ENCODE measurements at regions not wholly inside any gene's neighbourhood (a gene's known extent, or its start where the extent isn't known, plus 50 kb on each side); places are given as distances from the start of the nearest gene placed in this dataset.

DNA sequence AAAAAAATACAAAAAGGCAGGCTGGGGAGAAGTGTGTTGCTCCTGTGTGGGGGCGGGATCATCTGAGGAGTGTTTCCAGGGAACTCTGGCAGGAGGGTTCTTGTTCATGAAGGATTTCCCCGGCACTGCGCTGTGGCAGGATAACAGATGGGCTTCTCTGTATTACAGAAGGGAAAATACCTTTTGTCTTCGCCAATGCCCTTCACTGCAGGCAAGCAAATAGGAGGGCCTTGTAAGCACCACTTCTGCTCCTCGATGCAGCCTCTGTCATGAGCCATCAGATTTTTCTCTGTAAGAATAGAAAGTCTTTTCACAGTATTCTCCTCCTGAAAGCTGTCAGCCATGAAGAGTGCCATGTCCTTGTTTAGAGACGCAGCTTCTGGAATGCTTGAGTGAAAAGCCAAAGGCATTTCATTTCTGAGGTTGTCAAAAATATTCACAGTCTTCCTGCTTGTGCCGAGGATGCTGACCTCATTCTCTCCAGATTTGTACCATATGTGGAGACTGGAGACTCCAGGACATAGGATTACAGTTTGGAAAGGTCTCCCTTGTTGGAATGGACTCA is 294.0 kb downstream of the YTHDC2 start:
- no peak overlapping the region for H3K27ac ChIP-seq (ENCODE audit: low read depth, low read length)
- no peaks in the 10 kb centered on the region for H3K4me1 ChIP-seq (ENCODE audit: control insufficient read depth, low read length)
- H3K79me2 ChIP-seq (ENCODE audit: control insufficient read depth, low read length), result no peaks in the 10 kb centered on the region
- H3K4me2 ChIP-seq (ENCODE audit: low read length), result no peak overlapping the region
- no peaks in the 10 kb centered on the region for H3K36me3 ChIP-seq (ENCODE audit: control insufficient read depth, low read length)
- TF ChIP-seq, protein P1, sequence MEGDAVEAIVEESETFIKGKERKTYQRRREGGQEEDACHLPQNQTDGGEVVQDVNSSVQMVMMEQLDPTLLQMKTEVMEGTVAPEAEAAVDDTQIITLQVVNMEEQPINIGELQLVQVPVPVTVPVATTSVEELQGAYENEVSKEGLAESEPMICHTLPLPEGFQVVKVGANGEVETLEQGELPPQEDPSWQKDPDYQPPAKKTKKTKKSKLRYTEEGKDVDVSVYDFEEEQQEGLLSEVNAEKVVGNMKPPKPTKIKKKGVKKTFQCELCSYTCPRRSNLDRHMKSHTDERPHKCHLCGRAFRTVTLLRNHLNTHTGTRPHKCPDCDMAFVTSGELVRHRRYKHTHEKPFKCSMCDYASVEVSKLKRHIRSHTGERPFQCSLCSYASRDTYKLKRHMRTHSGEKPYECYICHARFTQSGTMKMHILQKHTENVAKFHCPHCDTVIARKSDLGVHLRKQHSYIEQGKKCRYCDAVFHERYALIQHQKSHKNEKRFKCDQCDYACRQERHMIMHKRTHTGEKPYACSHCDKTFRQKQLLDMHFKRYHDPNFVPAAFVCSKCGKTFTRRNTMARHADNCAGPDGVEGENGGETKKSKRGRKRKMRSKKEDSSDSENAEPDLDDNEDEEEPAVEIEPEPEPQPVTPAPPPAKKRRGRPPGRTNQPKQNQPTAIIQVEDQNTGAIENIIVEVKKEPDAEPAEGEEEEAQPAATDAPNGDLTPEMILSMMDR (IDR thresholded peaks at IDR 0.05; ENCODE audit: low read depth, low read length, poor library complexity, severe bottlenecking), result no peak
- no peak for TF ChIP-seq EZH2phosphoT487 (IDR thresholded peaks at IDR 0.05; ENCODE audit: borderline replicate concordance, low read length)
- H3K9me3 ChIP-seq (ENCODE audit: control insufficient read depth, insufficient read depth, low read length), result no peaks in the 10 kb centered on the region
- H3K9me2 ChIP-seq (replicated peaks; ENCODE audit: control insufficient read depth, low read length), result no peaks in the 10 kb centered on the region
- H3K4me3 ChIP-seq (ENCODE audit: low read length), result no peak overlapping the region
- no peaks in the 10 kb centered on the region for H4K20me1 ChIP-seq (ENCODE audit: control insufficient read depth, insufficient read depth, low read depth, low read length)
- no peaks in the 10 kb centered on the region for H3K27me3 ChIP-seq (ENCODE audit: control insufficient read depth, low read length)
- no peaks in the 10 kb centered on the region for H3F3A ChIP-seq (ENCODE audit: control insufficient read depth, insufficient read depth)

DNA sequence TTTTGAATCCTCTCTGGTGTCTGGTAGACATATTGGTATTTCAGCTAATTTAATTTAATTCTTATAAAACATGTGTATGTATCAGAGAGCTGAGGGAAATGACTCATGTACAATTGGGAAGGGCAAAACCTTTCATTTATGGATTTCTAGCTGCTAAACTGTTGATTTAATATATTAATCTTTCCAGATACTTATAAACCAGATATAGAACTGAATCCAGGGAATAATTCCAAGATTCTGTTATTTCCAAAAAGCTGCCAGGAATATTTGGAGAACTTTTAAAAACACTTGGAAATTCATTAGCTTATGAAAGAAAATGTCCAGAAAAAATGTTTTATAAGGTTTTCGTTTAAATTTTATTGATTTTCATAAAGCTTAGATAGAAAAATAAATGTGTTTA is 295.5 kb downstream of the YTHDC2 start:
- no peaks in the 10 kb centered on the region for H3K4me1 ChIP-seq (ENCODE audit: control insufficient read depth, low read length)
- H4K20me1 ChIP-seq (ENCODE audit: control insufficient read depth, insufficient read depth, low read depth, low read length), result no peaks in the 10 kb centered on the region
- no peaks in the 10 kb centered on the region for H3F3A ChIP-seq (ENCODE audit: control insufficient read depth, insufficient read depth)
- H3K36me3 ChIP-seq (ENCODE audit: control insufficient read depth, low read length), result no peaks in the 10 kb centered on the region
- no peaks in the 10 kb centered on the region for H3K9me3 ChIP-seq (ENCODE audit: control insufficient read depth, insufficient read depth, low read length)
- H3K4me3 ChIP-seq (ENCODE audit: low read length), result no peak overlapping the region
- TF ChIP-seq, protein P1 (IDR thresholded peaks at IDR 0.05; ENCODE audit: low read depth, low read length, poor library complexity, severe bottlenecking), result no peak
- no peak for TF ChIP-seq EZH2phosphoT487 (IDR thresholded peaks at IDR 0.05; ENCODE audit: borderline replicate concordance, low read length)
- H3K4me2 ChIP-seq (ENCODE audit: low read length), result no peak overlapping the region
- H3K9me2 ChIP-seq (replicated peaks; ENCODE audit: control insufficient read depth, low read length), result no peaks in the 10 kb centered on the region
- no peak overlapping the region for H3K27ac ChIP-seq (ENCODE audit: low read depth, low read length)
- H3K27me3 ChIP-seq (ENCODE audit: control insufficient read depth, low read length), result no peaks in the 10 kb centered on the region
- H3K79me2 ChIP-seq (ENCODE audit: control insufficient read depth, low read length), result no peaks in the 10 kb centered on the region

DNA sequence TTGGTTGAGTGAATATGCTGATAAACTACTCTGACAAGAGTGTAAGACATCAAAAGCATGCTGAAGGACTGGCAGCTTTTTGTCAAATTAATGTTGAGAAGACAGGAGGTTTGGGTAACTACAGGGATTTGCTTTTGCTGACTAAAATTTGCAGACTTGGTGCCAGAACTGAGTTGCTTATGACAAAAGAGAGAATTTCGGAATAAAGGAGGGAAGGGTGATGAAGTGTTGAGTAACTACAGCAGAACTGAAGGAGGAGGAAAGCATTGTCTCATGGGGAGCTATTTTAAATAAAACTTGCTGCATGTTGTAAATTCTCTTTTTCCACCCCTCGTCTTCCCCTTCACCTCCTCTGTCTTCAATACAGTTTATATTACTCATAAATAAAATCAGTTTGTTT is 296.1 kb downstream of the YTHDC2 start:
- no peaks in the 10 kb centered on the region for H3K9me2 ChIP-seq (replicated peaks; ENCODE audit: control insufficient read depth, low read length)
- no peaks in the 10 kb centered on the region for H3K9me3 ChIP-seq (ENCODE audit: control insufficient read depth, insufficient read depth, low read length)
- no peak overlapping the region for H3K4me3 ChIP-seq (ENCODE audit: low read length)
- H4K20me1 ChIP-seq (ENCODE audit: control insufficient read depth, insufficient read depth, low read depth, low read length), result no peaks in the 10 kb centered on the region
- no peak overlapping the region for H3K4me2 ChIP-seq (ENCODE audit: low read length)
- H3K36me3 ChIP-seq (ENCODE audit: control insufficient read depth, low read length), result no peaks in the 10 kb centered on the region
- H3K79me2 ChIP-seq (ENCODE audit: control insufficient read depth, low read length), result no peaks in the 10 kb centered on the region
- no peaks in the 10 kb centered on the region for H3F3A ChIP-seq (ENCODE audit: control insufficient read depth, insufficient read depth)
- H3K27me3 ChIP-seq (ENCODE audit: control insufficient read depth, low read length), result no peaks in the 10 kb centered on the region
- H3K27ac ChIP-seq (ENCODE audit: low read depth, low read length), result no peak overlapping the region
- no peaks in the 10 kb centered on the region for H3K4me1 ChIP-seq (ENCODE audit: control insufficient read depth, low read length)
- TF ChIP-seq EZH2phosphoT487 (IDR thresholded peaks at IDR 0.05; ENCODE audit: borderline replicate concordance, low read length), result no peak
- TF ChIP-seq, protein P1 (IDR thresholded peaks at IDR 0.05; ENCODE audit: low read depth, low read length, poor library complexity, severe bottlenecking), result no peak
